HG02943 (cell line): ENCODE measurements at regions not wholly inside any gene's neighbourhood (a gene's known extent, or its start where the extent isn't known, plus 50 kb on each side); places are given as distances from the start of the nearest gene placed in this dataset.

ENCODE experiments used
- ATAC-seq: cut with Tn5 transposase; IDR thresholded peaks from one replicate; pipeline ENCODE4 v1.9.1; 2021; ENCODE audit warnings: mild to moderate bottlenecking, low read depth, moderate library complexity; ENCODE audit not compliant: unreplicated experiment

GRCh38 chr15:46296797-46297196, 662.0 kb downstream of the SQOR start:
- ATAC-seq, result no peak

GRCh38 chr15:46297766-46298165, 662.9 kb downstream of the SQOR start:
- ATAC-seq, result no peak

- no peak for ATAC-seq
Observed at GRCh38 chr15:46300716-46301115, 665.9 kb downstream of the SQOR start.

- no peak for ATAC-seq
Observed at GRCh38 chr15:46301291-46301690, 666.5 kb downstream of the SQOR start.

GRCh38 chr15:46301826-46302225, 667.0 kb downstream of the SQOR start:
- no peak for ATAC-seq

- no peak for ATAC-seq
Observed at GRCh38 chr15:46304321-46304720, 669.5 kb downstream of the SQOR start.

- no peak for ATAC-seq
Observed at GRCh38 chr15:46307746-46308145, 672.9 kb downstream of the SQOR start.

GRCh38 chr15:46309914-46310313, 675.1 kb downstream of the SQOR start:
- ATAC-seq, result no peak

- ATAC-seq, result peak; percentile 61
Observed at GRCh38 chr15:46312133-46312740, 677.4 kb downstream of the SQOR start.

- no peak for ATAC-seq
Observed at GRCh38 chr15:46315434-46315833, 680.6 kb downstream of the SQOR start.

GRCh38 chr15:46316024-46316423, 681.2 kb downstream of the SQOR start:
- no peak for ATAC-seq

GRCh38 chr15:46317029-46317428, 682.2 kb downstream of the SQOR start:
- ATAC-seq, result no peak

GRCh38 chr15:46322753-46323152, 687.9 kb downstream of the SQOR start:
- no peak for ATAC-seq

GRCh38 chr15:46326173-46326572, 691.3 kb downstream of the SQOR start:
- no peak for ATAC-seq

- no peak for ATAC-seq
Observed at GRCh38 chr15:46328821-46329220, 694.0 kb downstream of the SQOR start.

- ATAC-seq, result no peak
Observed at GRCh38 chr15:46329876-46330275, 695.0 kb downstream of the SQOR start.

GRCh38 chr15:46331546-46331945, 696.7 kb downstream of the SQOR start:
- no peak for ATAC-seq

GRCh38 chr15:46343196-46343935, 708.5 kb downstream of the SQOR start:
- no peak for ATAC-seq

- no peak for ATAC-seq
Observed at GRCh38 chr15:46344115-46344724, 709.4 kb downstream of the SQOR start.

GRCh38 chr15:46344915-46345314, 710.1 kb downstream of the SQOR start:
- no peak for ATAC-seq

- ATAC-seq, result no peak
Observed at GRCh38 chr15:46354443-46354842, 719.6 kb downstream of the SQOR start.

GRCh38 chr15:46365572-46365971, 730.7 kb downstream of the SQOR start:
- ATAC-seq, result no peak
